ENCODE measurements at regions not wholly inside any gene's neighbourhood (a gene's known extent, or its start where the extent isn't known, plus 50 kb on each side); places are given as distances from the start of the nearest gene placed in this dataset.

- Histone ChIP-seq H2AFZ (no peak overlapping the region), H3K36me3 (ENCODE audit: low read depth) (peaks cover 5% of the 10 kb centered on the region; the same call in 1 of the 2 replicates), H3F3A (ENCODE audit: insufficient read depth, low read depth) (peaks cover 13% of the 10 kb centered on the region; the same call in 1 of the 2 replicates), H3K4me3 (no peak overlapping the region), H3K9me3 (ENCODE audit: insufficient read depth, low read depth) (no peaks in the 10 kb centered on the region), H3K4me2 (no peak overlapping the region), H3K9me2 (ENCODE audit: insufficient read depth) (no peaks in the 10 kb centered on the region), H4K20me1 (ENCODE audit: insufficient read depth) (no peaks in the 10 kb centered on the region), H3K27ac (no peak overlapping the region), H3K27me3 (ENCODE audit: insufficient read depth, low read depth) (no peaks in the 10 kb centered on the region), H3K4me1 (replicated peaks; ENCODE audit: insufficient read depth) (peaks cover 16% of the 10 kb centered on the region), H3K79me2 (ENCODE audit: low read depth) (no peaks in the 10 kb centered on the region)
- CTCF ChIA-PET = no interaction called here
- intact Hi-C loops (cut with micrococcal nuclease; ENCODE audit: unreplicated experiment) = no loop called here
- DNase-seq = no peak
- BruUV-seq (replicated peaks) = no TSS peak
- TF ChIP-seq, protein P1, sequence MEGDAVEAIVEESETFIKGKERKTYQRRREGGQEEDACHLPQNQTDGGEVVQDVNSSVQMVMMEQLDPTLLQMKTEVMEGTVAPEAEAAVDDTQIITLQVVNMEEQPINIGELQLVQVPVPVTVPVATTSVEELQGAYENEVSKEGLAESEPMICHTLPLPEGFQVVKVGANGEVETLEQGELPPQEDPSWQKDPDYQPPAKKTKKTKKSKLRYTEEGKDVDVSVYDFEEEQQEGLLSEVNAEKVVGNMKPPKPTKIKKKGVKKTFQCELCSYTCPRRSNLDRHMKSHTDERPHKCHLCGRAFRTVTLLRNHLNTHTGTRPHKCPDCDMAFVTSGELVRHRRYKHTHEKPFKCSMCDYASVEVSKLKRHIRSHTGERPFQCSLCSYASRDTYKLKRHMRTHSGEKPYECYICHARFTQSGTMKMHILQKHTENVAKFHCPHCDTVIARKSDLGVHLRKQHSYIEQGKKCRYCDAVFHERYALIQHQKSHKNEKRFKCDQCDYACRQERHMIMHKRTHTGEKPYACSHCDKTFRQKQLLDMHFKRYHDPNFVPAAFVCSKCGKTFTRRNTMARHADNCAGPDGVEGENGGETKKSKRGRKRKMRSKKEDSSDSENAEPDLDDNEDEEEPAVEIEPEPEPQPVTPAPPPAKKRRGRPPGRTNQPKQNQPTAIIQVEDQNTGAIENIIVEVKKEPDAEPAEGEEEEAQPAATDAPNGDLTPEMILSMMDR (conservative IDR thresholded peaks at IDR 0.05) = no peak
- TF ChIP-seq EZH2 (IDR thresholded peaks at IDR 0.05; ENCODE audit: low read depth) = no peak
- POLR2A ChIA-PET (ENCODE audit: unreplicated experiment) = no interaction called here
Observed at GRCh38 chr1:94694226-94694915, 125.8 kb upstream of the SLC44A3 start.

GRCh38 chr1:94693435-94693834 lies 126.7 kb upstream of the SLC44A3 start:
- no peak for TF ChIP-seq EZH2 (IDR thresholded peaks at IDR 0.05; ENCODE audit: low read depth)
- TF ChIP-seq, protein P1 (conservative IDR thresholded peaks at IDR 0.05) = no peak
- H3K9me3 ChIP-seq (ENCODE audit: insufficient read depth, low read depth) = no peaks in the 10 kb centered on the region
- no peaks in the 10 kb centered on the region for H3K27me3 ChIP-seq (ENCODE audit: insufficient read depth, low read depth)
- no peak overlapping the region for H2AFZ ChIP-seq
- ChIA-PET POLR2A (ENCODE audit: unreplicated experiment) (no interaction called here), CTCF (no interaction called here)
- H3K27ac ChIP-seq = no peak overlapping the region
- peaks cover 6% of the 10 kb centered on the region for H3K4me1 ChIP-seq (replicated peaks; ENCODE audit: insufficient read depth)
- H3K36me3 ChIP-seq (ENCODE audit: low read depth) = peaks cover 5% of the 10 kb centered on the region; the same call in 1 of the 2 replicates
- no peaks in the 10 kb centered on the region for H3K9me2 ChIP-seq (ENCODE audit: insufficient read depth)
- no peak overlapping the region for H3K4me2 ChIP-seq
- DNase-seq = no peak
- intact Hi-C loops (cut with micrococcal nuclease; ENCODE audit: unreplicated experiment) = no loop called here
- BruUV-seq (replicated peaks) = no TSS peak
- H4K20me1 ChIP-seq (ENCODE audit: insufficient read depth) = no peaks in the 10 kb centered on the region
- H3K79me2 ChIP-seq (ENCODE audit: low read depth) = no peaks in the 10 kb centered on the region
- H3K4me3 ChIP-seq = no peak overlapping the region
- peaks cover 5% of the 10 kb centered on the region; the same call in 1 of the 2 replicates for H3F3A ChIP-seq (ENCODE audit: insufficient read depth, low read depth)

DNA sequence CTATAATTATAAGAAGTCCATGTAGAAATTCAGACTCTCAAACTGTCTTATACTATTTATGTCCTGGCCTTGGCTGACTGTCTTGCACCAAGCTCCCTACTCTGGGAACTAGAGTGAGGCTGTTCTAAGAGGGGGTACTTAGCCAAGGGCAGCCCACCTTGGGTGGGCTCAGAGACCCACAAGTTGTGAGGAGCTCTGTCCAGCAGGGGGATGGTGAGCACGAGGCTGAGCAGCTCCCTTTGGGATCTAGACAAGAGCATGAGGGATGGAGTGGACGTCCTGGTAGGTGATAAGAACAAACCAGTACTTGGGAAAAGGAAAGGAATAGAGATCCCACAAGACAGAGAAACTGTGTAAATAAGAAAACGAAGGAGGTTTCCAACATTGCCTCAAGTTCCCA lies 127.1 kb upstream of the SLC44A3 start:
- POLR2A ChIA-PET (ENCODE audit: unreplicated experiment) = no interaction called here
- H3K4me3 ChIP-seq = no peak overlapping the region
- intact Hi-C loops (cut with micrococcal nuclease; ENCODE audit: unreplicated experiment) = no loop called here

More for the DNA sequence above, 127.1 kb upstream of the SLC44A3 start:
- no TSS peak for BruUV-seq (replicated peaks)
- CTCF ChIA-PET = no interaction called here
- H3K4me1 ChIP-seq (replicated peaks; ENCODE audit: insufficient read depth) = peaks cover 2% of the 10 kb centered on the region
- no peak overlapping the region for H3K4me2 ChIP-seq
- no peaks in the 10 kb centered on the region for H3K9me2 ChIP-seq (ENCODE audit: insufficient read depth)
- no peak overlapping the region for H3K27ac ChIP-seq
- no peak for DNase-seq
- H4K20me1 ChIP-seq (ENCODE audit: insufficient read depth) = no peaks in the 10 kb centered on the region
- H3K79me2 ChIP-seq (ENCODE audit: low read depth) = no peaks in the 10 kb centered on the region
- TF ChIP-seq EZH2 (IDR thresholded peaks at IDR 0.05; ENCODE audit: low read depth) = no peak
- TF ChIP-seq, protein P1 (conservative IDR thresholded peaks at IDR 0.05) = no peak
- no peak overlapping the region for H2AFZ ChIP-seq
- H3K36me3 ChIP-seq (ENCODE audit: low read depth) = peaks cover 5% of the 10 kb centered on the region; the same call in 1 of the 2 replicates
- no peaks in the 10 kb centered on the region for H3K27me3 ChIP-seq (ENCODE audit: insufficient read depth, low read depth)
- H3K9me3 ChIP-seq (ENCODE audit: insufficient read depth, low read depth) = no peaks in the 10 kb centered on the region
- H3F3A ChIP-seq (ENCODE audit: insufficient read depth, low read depth) = peaks cover under 1% of the 10 kb centered on the region; the same call in 1 of the 2 replicates

Data from PC-9 (cell line).